ENCODE measurements at regions not wholly inside any gene's neighbourhood (a gene's known extent, or its start where the extent isn't known, plus 50 kb on each side); places are given as distances from the start of the nearest gene placed in this dataset.

- in situ Hi-C loops (cut with MboI; ENCODE audit: low pct_unique_long_range_greater_than_20kb, low sequenced_read_pairs, unreplicated experiment) = no loop called here
- no peak for TF ChIP-seq CTCF (IDR thresholded peaks at IDR 0.05; ENCODE audit: extremely low read depth, insufficient read depth, missing control alignments)
- DNase-seq (ENCODE audit: low spot score) = no peak
Observed at GRCh38 chr4:171042989-171043524, 770.1 kb upstream of the GALNTL6 start.

GRCh38 chr4:171035909-171036308 lies 777.3 kb upstream of the GALNTL6 start:
- no peak for TF ChIP-seq CTCF (IDR thresholded peaks at IDR 0.05; ENCODE audit: extremely low read depth, insufficient read depth, missing control alignments)
- in situ Hi-C loops (cut with MboI; ENCODE audit: low pct_unique_long_range_greater_than_20kb, low sequenced_read_pairs, unreplicated experiment) = no loop called here

DNA sequence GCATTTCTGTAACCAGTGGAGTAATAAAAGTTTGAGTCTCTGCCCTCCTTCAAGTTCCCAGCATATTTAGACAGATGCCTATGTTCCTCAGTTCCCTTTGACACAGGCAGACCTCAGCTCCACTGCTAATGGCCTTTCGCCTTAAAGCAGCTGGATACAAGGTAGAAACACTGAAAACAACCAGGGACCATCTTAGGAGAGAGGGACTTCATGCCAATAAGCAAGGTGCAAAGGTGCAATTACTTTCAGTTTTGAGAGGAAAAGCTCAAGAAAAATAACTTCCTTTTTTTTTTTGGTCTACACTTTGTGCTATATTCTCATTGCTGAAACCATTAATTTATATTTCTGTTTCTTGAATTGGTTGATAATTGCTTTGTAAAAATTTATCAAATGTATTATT lies 781.9 kb upstream of the GALNTL6 start:
- TF ChIP-seq CTCF (IDR thresholded peaks at IDR 0.05; ENCODE audit: extremely low read depth, insufficient read depth, missing control alignments) = no peak
- in situ Hi-C loops (cut with MboI; ENCODE audit: low pct_unique_long_range_greater_than_20kb, low sequenced_read_pairs, unreplicated experiment) = no loop called here
- no peak for DNase-seq (ENCODE audit: low spot score)

More at GRCh38 chr4:171035909-171036308, 777.3 kb upstream of the GALNTL6 start:
- no peak for DNase-seq (ENCODE audit: low spot score)

DNA sequence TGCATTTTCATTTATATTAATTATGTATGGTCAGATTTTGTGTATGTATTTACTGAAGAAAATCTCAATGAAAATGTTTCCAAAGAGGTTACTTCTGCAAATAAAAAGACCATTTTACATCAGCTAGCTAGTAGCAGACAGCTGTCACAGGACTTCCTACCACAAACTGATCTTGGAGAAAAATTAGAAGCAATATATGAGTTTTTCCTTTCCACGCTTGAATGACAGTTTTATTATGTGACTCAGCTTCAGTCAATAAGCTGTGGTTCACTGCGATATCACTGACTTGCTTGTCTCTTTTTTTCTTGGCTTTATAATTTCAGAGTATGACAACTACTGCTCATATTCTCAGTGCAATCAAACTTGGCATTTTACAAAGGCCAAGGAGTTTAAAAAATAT lies 787.4 kb upstream of the GALNTL6 start:
- TF ChIP-seq CTCF (IDR thresholded peaks at IDR 0.05; ENCODE audit: extremely low read depth, insufficient read depth, missing control alignments) = no peak
- no peak for DNase-seq (ENCODE audit: low spot score)
- in situ Hi-C loops (cut with MboI; ENCODE audit: low pct_unique_long_range_greater_than_20kb, low sequenced_read_pairs, unreplicated experiment) = no loop called here

DNA sequence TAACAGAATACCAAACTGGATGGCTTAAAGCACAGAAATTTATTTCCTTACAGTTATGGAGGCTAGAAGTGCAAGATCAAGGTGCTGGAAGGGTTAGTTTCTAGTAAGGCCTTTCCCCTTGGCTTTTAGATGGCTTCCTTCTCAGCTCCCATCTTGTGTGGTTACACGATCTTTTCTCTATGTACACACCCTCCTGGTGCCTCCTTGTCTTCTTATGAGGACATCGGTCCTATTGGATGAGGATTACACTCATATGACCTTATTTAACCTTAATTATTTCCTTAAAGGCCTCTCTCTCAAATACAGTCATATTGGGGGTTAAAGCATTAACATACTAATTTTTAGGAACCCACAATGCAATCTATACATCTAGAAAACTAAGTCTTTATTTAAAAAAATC lies 787.9 kb upstream of the GALNTL6 start:
- TF ChIP-seq CTCF (IDR thresholded peaks at IDR 0.05; ENCODE audit: extremely low read depth, insufficient read depth, missing control alignments) = no peak
- in situ Hi-C loops (cut with MboI; ENCODE audit: low pct_unique_long_range_greater_than_20kb, low sequenced_read_pairs, unreplicated experiment) = no loop called here
- no peak for DNase-seq (ENCODE audit: low spot score)

GRCh38 chr4:171024720-171025303 lies 788.4 kb upstream of the GALNTL6 start:
- DNase-seq (ENCODE audit: low spot score) = no peak
- no peak for TF ChIP-seq CTCF (IDR thresholded peaks at IDR 0.05; ENCODE audit: extremely low read depth, insufficient read depth, missing control alignments)
- in situ Hi-C loops (cut with MboI; ENCODE audit: low pct_unique_long_range_greater_than_20kb, low sequenced_read_pairs, unreplicated experiment) = no loop called here

Data from GM13977 (cell line).